GM23338 (cell line): ENCODE measurements at regions not wholly inside any gene's neighbourhood (a gene's known extent, or its start where the extent isn't known, plus 50 kb on each side); places are given as distances from the start of the nearest gene placed in this dataset.

Experiments used
- CTCF ChIP-seq, 2 experiments: fragments of 200-600 bp in 1 of 2; sonication (generic) in 1 of 2; conservative IDR thresholded peaks; 2 replicates each; pipeline versions ENCODE4 v1.5.1 to v1.6.1; 2016 to 2017; ENCODE audit warnings: antibody characterized with exemption in 2 of 2, low read depth in 2 of 2, mild to moderate bottlenecking in 2 of 2, moderate library complexity in 1 of 2
- ETS1 ChIP-seq: IDR thresholded peaks from 2 replicates; pipeline ENCODE4 v1.6.1; 2016; ENCODE audit warnings: antibody characterized with exemption
- EZH2 ChIP-seq: fragments of 200-600 bp; sonication (generic); IDR thresholded peaks from one replicate; pipeline ENCODE4 v1.8.0; 2017; ENCODE audit warnings: antibody characterized with exemption, mild to moderate bottlenecking, low read depth; ENCODE audit not compliant: unreplicated experiment
- EZH2phosphoT487 ChIP-seq: fragments of 200-600 bp; sonication (generic); IDR thresholded peaks from one replicate; pipeline ENCODE4 v1.8.1; 2018; ENCODE audit warnings: antibody characterized with exemption; ENCODE audit not compliant: unreplicated experiment
- JUNB ChIP-seq: IDR thresholded peaks from one replicate; pipeline ENCODE4 v1.6.1; 2016; ENCODE audit warnings: antibody characterized with exemption; ENCODE audit not compliant: unreplicated experiment
- POLR2AphosphoS5 ChIP-seq: IDR thresholded peaks from 2 replicates; pipeline ENCODE4 v1.6.1; 2016; ENCODE audit warnings: antibody characterized with exemption, low read depth
- REST ChIP-seq: IDR thresholded peaks from one replicate; pipeline ENCODE4 v1.6.1; 2018; ENCODE audit warnings: antibody characterized with exemption; ENCODE audit not compliant: unreplicated experiment

GRCh38 chr22:27093422-27093821 is 436.0 kb downstream of the MIAT start:
- TF ChIP-seq CTCF (conservative IDR thresholded peaks at IDR 0.05; ENCODE audit: low read depth in 2 of 2) (no peak), ETS1 (no peak), POLR2AphosphoS5 (no peak), EZH2 (no peak), EZH2phosphoT487 (no peak), JUNB (no peak), REST (no peak)
